Body of pancreas (tissue), 4 donors: ENCODE measurements at regions not wholly inside any gene's neighbourhood (a gene's known extent, or its start where the extent isn't known, plus 50 kb on each side); places are given as distances from the start of the nearest gene placed in this dataset.

ENCODE experiments used
- POLR2A ChIP-seq, 3 donors: fragments of 450-650 bp; IDR thresholded peaks; one replicate each; pipeline ENCODE4 v1.6.1; 2016; ENCODE audit warnings: antibody characterized with exemption in 3 of 3, mild to moderate bottlenecking in 2 of 3
- TF ChIP-seq, protein P1 (sequence below), 7 experiments: fragments of 450-650 bp in 4 of 7; fragments of 200-600 bp in 3 of 7; sonication (generic) in 3 of 7; IDR thresholded peaks; one replicate each; pipeline ENCODE4 v1.5.1; 2016 to 2019; ENCODE audit warnings: antibody characterized with exemption in 7 of 7

DNA sequence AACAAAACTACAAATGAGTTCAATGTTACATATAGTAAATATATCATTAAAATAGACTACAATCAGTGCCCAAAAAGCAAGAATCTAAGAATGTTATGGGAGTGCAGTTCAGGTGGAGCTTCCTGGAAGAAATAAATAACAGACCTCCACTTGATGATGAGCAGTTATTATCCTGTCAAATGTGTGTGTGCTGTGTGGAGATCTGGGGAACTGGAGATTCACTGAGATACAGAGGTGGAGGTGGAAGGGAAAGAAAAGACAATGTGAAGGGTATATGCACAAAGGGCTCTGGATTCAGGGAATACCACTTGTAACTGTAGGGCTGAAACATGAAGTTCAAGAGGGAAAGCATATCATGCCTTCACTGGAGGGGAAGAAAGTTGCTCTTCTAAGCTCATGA lies 331.1 kb downstream of the SEMA3D start:
- TF ChIP-seq, protein P1, sequence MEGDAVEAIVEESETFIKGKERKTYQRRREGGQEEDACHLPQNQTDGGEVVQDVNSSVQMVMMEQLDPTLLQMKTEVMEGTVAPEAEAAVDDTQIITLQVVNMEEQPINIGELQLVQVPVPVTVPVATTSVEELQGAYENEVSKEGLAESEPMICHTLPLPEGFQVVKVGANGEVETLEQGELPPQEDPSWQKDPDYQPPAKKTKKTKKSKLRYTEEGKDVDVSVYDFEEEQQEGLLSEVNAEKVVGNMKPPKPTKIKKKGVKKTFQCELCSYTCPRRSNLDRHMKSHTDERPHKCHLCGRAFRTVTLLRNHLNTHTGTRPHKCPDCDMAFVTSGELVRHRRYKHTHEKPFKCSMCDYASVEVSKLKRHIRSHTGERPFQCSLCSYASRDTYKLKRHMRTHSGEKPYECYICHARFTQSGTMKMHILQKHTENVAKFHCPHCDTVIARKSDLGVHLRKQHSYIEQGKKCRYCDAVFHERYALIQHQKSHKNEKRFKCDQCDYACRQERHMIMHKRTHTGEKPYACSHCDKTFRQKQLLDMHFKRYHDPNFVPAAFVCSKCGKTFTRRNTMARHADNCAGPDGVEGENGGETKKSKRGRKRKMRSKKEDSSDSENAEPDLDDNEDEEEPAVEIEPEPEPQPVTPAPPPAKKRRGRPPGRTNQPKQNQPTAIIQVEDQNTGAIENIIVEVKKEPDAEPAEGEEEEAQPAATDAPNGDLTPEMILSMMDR (IDR thresholded peaks at IDR 0.05) = no peak
- TF ChIP-seq POLR2A (IDR thresholded peaks at IDR 0.05) = no peak
